ENCODE measurements at regions not wholly inside any gene's neighbourhood (a gene's known extent, or its start where the extent isn't known, plus 50 kb on each side); places are given as distances from the start of the nearest gene placed in this dataset.
"Not testable (repeated sequence)": the region's sequence is repeated elsewhere in the genome, so short reads cannot be mapped to it uniquely, and the experiment has no call there.

GRCh38 chr2:90288396-90288795 is 1596.9 kb downstream of the RPIA start:
- H3K36me3 Mint-ChIP-seq (ENCODE audit: low read depth); H3K9me3 Mint-ChIP-seq; H3K4me3 Mint-ChIP-seq; H3K27ac Mint-ChIP-seq; H3K4me1 Mint-ChIP-seq (ENCODE audit: low read depth); H3K27me3 Mint-ChIP-seq; intact Hi-C loops (cut with micrococcal nuclease): not testable (repeated sequence)

DNA sequence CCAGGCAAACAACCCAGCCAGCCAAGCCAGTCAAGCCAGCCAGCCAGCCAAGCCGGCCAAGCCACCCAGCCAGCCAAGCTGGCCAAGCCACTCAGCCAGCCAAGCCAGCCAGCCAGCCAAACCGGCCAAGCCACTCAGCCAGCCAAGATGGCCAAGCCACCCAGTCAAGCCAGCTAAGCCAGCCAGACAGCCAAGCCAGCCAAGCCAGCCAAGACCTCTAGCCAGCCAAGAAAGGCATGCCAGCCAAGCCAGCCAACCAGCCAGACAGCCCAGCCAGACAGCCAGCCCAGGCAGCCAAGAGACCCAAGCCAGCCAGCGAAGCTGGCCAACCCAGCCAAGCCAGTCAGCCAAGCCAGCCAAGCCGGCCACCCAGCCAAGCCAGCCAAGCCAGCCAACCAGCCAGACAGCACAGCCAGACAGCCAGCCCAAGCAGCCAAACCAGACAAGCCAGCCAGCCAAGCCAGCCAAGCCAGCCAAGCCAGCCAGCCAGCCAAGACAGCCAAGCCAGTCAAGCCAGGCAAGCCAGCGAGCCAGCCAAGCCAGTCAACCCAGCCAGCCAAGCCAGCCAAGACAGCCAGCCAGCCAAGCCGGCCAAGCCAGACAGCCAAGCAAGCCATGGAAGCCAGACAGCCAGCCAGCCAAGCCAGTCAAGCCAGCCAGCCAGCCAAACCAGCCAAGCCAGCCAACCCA is 1598.0 kb downstream of the RPIA start:
- H3K27ac Mint-ChIP-seq; H3K4me3 Mint-ChIP-seq; H3K27me3 Mint-ChIP-seq; H3K4me1 Mint-ChIP-seq (ENCODE audit: low read depth); H3K9me3 Mint-ChIP-seq; intact Hi-C loops (cut with micrococcal nuclease); H3K36me3 Mint-ChIP-seq (ENCODE audit: low read depth): not testable (repeated sequence)

- H3K27me3 Mint-ChIP-seq; H3K9me3 Mint-ChIP-seq; intact Hi-C loops (cut with micrococcal nuclease); H3K27ac Mint-ChIP-seq; H3K4me1 Mint-ChIP-seq (ENCODE audit: low read depth); H3K4me3 Mint-ChIP-seq; H3K36me3 Mint-ChIP-seq (ENCODE audit: low read depth): not testable (repeated sequence)
These were observed 1599.2 kb downstream of the RPIA start for GRCh38 chr2:90290701-90291100.

GRCh38 chr2:90291168-90291883 is 1599.9 kb downstream of the RPIA start:
- H3K27me3 Mint-ChIP-seq; H3K27ac Mint-ChIP-seq; H3K4me3 Mint-ChIP-seq; H3K36me3 Mint-ChIP-seq (ENCODE audit: low read depth); H3K4me1 Mint-ChIP-seq (ENCODE audit: low read depth); intact Hi-C loops (cut with micrococcal nuclease); H3K9me3 Mint-ChIP-seq: not testable (repeated sequence)

DNA sequence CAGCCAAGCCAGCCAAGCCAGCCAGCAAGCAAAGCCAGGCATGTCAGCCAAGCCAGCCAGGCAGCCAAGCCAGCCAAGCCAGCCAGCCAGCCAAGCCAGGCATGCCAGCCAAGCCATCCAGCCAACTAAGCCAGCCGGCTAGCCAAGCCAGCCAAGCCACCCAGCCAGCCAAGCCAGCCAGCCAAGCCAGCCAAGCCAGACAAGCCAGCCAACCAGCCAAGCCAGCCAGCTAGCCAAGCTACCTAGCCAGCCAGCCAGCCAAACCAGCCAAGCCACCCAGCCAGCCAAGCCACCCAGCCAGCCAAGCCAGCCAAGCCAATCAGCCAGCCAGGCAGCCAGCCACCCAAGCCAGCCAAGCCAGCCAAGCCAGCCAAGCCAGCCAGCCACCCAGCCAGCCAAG is 1600.5 kb downstream of the RPIA start:
- intact Hi-C loops (cut with micrococcal nuclease); H3K9me3 Mint-ChIP-seq; H3K27me3 Mint-ChIP-seq; H3K36me3 Mint-ChIP-seq (ENCODE audit: low read depth); H3K27ac Mint-ChIP-seq; H3K4me1 Mint-ChIP-seq (ENCODE audit: low read depth); H3K4me3 Mint-ChIP-seq: not testable (repeated sequence)

- H3K27me3 Mint-ChIP-seq; H3K36me3 Mint-ChIP-seq (ENCODE audit: low read depth); H3K9me3 Mint-ChIP-seq; intact Hi-C loops (cut with micrococcal nuclease); H3K27ac Mint-ChIP-seq; H3K4me1 Mint-ChIP-seq (ENCODE audit: low read depth); H3K4me3 Mint-ChIP-seq: not testable (repeated sequence)
These were observed 1601.0 kb downstream of the RPIA start for GRCh38 chr2:90292451-90292850.

- H3K27me3 Mint-ChIP-seq; H3K4me1 Mint-ChIP-seq (ENCODE audit: low read depth); H3K4me3 Mint-ChIP-seq; H3K36me3 Mint-ChIP-seq (ENCODE audit: low read depth); H3K27ac Mint-ChIP-seq; intact Hi-C loops (cut with micrococcal nuclease); H3K9me3 Mint-ChIP-seq: not testable (repeated sequence)
These were observed 1601.8 kb downstream of the RPIA start for GRCh38 chr2:90293224-90293623.

DNA sequence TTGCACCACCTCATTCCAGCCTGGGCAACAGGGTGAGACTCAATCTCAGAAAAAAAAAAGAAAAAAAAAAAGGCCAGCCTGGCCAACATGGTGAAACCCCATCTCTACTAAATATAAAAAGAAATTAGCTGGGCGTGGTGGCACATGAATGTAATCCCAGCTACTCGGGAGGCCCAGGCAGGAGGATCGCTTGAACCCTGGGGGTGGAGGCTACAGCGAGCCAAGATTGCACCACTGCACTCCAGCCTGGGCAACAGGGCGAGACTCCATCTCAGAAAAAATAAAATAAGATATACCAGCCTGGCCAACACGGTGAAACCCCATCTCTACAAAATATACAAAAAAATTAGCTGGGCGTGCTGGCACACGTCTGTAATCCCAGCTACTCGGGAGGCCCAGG is 1602.3 kb downstream of the RPIA start:
- H3K27ac Mint-ChIP-seq; H3K27me3 Mint-ChIP-seq; H3K4me3 Mint-ChIP-seq; H3K9me3 Mint-ChIP-seq; H3K4me1 Mint-ChIP-seq (ENCODE audit: low read depth); H3K36me3 Mint-ChIP-seq (ENCODE audit: low read depth); intact Hi-C loops (cut with micrococcal nuclease): not testable (repeated sequence)

DNA sequence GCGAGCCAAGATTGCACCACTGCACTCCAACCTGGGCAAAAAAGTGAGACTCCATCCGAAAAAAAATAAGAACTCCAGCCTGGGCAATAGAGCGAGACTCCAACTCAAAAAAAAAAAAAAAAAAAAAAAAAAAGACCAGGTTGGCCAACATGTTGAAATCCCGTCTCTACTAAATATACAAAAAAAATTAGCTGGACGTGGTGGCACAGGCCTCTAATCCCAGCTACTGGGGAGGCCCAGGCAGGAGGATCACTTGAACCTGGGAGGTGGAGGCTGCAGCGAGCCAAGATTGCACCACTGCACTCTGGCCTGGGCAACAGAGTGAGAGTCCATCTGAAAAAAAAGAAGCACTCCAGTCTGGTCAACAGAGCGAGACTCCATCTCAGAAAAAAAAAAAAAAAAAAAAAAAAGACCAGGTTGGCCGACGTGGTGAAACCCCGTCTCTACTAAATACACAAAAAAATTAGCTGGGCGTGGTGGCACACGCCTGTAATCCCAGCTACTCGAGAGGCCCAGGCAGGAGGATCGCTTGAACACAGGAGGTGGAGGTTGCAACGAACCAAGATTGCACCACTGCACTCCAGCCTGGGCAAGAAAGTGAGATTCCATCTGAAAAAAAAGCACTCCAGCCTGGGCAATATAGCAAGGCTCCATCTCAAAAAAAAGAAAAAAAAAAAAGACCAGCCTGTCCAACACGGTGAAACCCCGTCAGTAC is 1603.7 kb downstream of the RPIA start:
- H3K27me3 Mint-ChIP-seq; H3K4me1 Mint-ChIP-seq (ENCODE audit: low read depth); H3K27ac Mint-ChIP-seq; H3K36me3 Mint-ChIP-seq (ENCODE audit: low read depth); H3K4me3 Mint-ChIP-seq; intact Hi-C loops (cut with micrococcal nuclease); H3K9me3 Mint-ChIP-seq: not testable (repeated sequence)

DNA sequence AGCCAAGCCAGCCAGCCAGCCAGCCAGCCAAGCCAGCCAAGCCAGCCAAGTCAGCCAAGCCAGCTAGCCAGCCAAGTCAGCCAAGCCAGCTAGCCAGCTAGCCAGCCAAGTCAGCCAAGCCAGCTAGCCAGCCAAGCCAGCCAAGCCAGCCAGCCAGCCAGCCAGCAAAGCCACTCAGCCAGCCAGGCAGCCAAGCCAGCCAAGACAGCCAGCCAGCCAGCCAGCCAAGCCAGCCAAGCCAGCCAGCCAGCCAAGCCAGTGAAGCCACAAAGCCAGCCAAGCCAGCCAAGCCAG is 1605.0 kb downstream of the RPIA start:
- H3K36me3 Mint-ChIP-seq (ENCODE audit: low read depth); H3K27me3 Mint-ChIP-seq; H3K4me1 Mint-ChIP-seq (ENCODE audit: low read depth); H3K9me3 Mint-ChIP-seq; intact Hi-C loops (cut with micrococcal nuclease); H3K4me3 Mint-ChIP-seq; H3K27ac Mint-ChIP-seq: not testable (repeated sequence)

- H3K36me3 Mint-ChIP-seq (ENCODE audit: low read depth); H3K4me3 Mint-ChIP-seq; H3K27me3 Mint-ChIP-seq; H3K27ac Mint-ChIP-seq; H3K4me1 Mint-ChIP-seq (ENCODE audit: low read depth); intact Hi-C loops (cut with micrococcal nuclease); H3K9me3 Mint-ChIP-seq: not testable (repeated sequence)
These were observed 1606.2 kb downstream of the RPIA start for GRCh38 chr2:90297701-90298100.

GRCh38 chr2:90298126-90298755 is 1606.8 kb downstream of the RPIA start:
- H3K36me3 Mint-ChIP-seq (ENCODE audit: low read depth); H3K9me3 Mint-ChIP-seq; H3K27ac Mint-ChIP-seq; intact Hi-C loops (cut with micrococcal nuclease); H3K4me3 Mint-ChIP-seq; H3K4me1 Mint-ChIP-seq (ENCODE audit: low read depth); H3K27me3 Mint-ChIP-seq: not testable (repeated sequence)

GRCh38 chr2:90298983-90299382 is 1607.5 kb downstream of the RPIA start:
- H3K27me3 Mint-ChIP-seq; H3K4me1 Mint-ChIP-seq (ENCODE audit: low read depth); intact Hi-C loops (cut with micrococcal nuclease): not testable (repeated sequence)

GRCh38 chr2:90322982-90323381 is 1631.5 kb downstream of the RPIA start:
- peak overlapping the region; percentile 73 for H3K4me3 Mint-ChIP-seq
- H3K27me3 Mint-ChIP-seq: peaks cover 23% of the 10 kb centered on the region
- H3K27ac Mint-ChIP-seq; H3K36me3 Mint-ChIP-seq (ENCODE audit: low read depth); H3K4me1 Mint-ChIP-seq (ENCODE audit: low read depth); H3K9me3 Mint-ChIP-seq; intact Hi-C loops (cut with micrococcal nuclease): not testable (repeated sequence)

More at GRCh38 chr2:90298983-90299382, 1607.5 kb downstream of the RPIA start:
- H3K4me3 Mint-ChIP-seq; H3K36me3 Mint-ChIP-seq (ENCODE audit: low read depth); H3K9me3 Mint-ChIP-seq; H3K27ac Mint-ChIP-seq: not testable (repeated sequence)

Measured in dendritic cell treated with granulocyte-macrophage colony-stimulating factor and Interleukin-4, amounts not matched to agents 40 ng/mL and 50 ng/mL, for 4 days (primary cell).